ENCODE measurements at regions not wholly inside any gene's neighbourhood (a gene's known extent, or its start where the extent isn't known, plus 50 kb on each side); places are given as distances from the start of the nearest gene placed in this dataset.

DNA sequence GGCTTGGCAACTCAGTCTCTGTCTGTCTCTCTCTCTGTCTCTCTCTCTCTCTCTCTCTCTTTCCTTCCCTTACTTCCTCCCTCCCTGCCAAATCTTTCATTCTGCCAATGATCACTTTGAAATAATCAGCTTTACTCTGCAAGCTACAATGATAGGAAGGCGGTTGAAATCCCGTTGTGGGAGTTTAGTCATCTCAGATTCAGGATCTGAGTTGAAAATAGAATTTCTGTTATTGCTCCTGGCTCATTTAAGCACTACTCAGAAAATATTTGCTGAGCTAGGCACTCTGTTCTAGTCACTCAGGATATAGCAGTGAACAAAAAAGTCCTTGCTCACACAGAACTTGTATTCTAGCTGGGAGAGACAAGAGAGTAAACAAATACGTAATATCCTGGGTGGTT lies 56.3 kb upstream of the DCTD start (continued):
- TF ChIP-seq, protein P1, sequence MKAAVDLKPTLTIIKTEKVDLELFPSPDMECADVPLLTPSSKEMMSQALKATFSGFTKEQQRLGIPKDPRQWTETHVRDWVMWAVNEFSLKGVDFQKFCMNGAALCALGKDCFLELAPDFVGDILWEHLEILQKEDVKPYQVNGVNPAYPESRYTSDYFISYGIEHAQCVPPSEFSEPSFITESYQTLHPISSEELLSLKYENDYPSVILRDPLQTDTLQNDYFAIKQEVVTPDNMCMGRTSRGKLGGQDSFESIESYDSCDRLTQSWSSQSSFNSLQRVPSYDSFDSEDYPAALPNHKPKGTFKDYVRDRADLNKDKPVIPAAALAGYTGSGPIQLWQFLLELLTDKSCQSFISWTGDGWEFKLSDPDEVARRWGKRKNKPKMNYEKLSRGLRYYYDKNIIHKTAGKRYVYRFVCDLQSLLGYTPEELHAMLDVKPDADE (IDR thresholded peaks at IDR 0.05), result no peak
- TF ChIP-seq NANOG (IDR thresholded peaks at IDR 0.05; ENCODE audit: borderline replicate concordance) (no peak), EZH2phosphoT487 (IDR thresholded peaks at IDR 0.05; ENCODE audit: unreplicated experiment) (no peak), CREB1 (CRISPR knock-in tag; IDR thresholded peaks at IDR 0.05; ENCODE audit: low read depth) (no peak)

DNA sequence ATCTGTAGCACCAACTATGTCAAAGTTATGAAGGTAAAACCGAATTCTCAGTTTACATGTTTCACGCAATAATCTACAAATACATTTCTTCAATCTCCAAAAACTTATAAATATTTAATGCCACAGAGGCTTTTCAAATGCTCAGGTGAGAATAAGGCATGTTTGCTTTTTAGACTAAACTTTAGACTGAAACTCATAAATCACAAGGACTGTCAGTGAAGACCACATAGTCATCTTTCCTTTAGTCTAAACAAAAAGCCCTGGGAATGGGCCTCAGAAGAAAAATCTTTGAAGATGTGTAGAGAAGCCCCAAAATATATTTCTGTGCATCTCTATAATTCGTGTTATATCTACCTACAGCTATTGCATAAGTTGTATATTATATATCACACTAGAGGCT lies 54.5 kb upstream of the DCTD start:
- TF ChIP-seq POLR2AphosphoS5 (IDR thresholded peaks at IDR 0.05; ENCODE audit: low read depth) (no peak), EZH2 (IDR thresholded peaks at IDR 0.05; ENCODE audit: low read depth, unreplicated experiment) (no peak), CREB1 (CRISPR knock-in tag; IDR thresholded peaks at IDR 0.05; ENCODE audit: low read depth) (no peak), STAT1 (IDR thresholded peaks at IDR 0.05; ENCODE audit: unreplicated experiment) (no peak), JUNB (IDR thresholded peaks at IDR 0.05; ENCODE audit: unreplicated experiment) (no peak), EZH2phosphoT487 (IDR thresholded peaks at IDR 0.05; ENCODE audit: unreplicated experiment) (no peak), NANOG (IDR thresholded peaks at IDR 0.05; ENCODE audit: borderline replicate concordance) (no peak), ZNF114 (CRISPR knock-in tag; IDR thresholded peaks at IDR 0.05) (no peak)
- TF ChIP-seq, protein P2, sequence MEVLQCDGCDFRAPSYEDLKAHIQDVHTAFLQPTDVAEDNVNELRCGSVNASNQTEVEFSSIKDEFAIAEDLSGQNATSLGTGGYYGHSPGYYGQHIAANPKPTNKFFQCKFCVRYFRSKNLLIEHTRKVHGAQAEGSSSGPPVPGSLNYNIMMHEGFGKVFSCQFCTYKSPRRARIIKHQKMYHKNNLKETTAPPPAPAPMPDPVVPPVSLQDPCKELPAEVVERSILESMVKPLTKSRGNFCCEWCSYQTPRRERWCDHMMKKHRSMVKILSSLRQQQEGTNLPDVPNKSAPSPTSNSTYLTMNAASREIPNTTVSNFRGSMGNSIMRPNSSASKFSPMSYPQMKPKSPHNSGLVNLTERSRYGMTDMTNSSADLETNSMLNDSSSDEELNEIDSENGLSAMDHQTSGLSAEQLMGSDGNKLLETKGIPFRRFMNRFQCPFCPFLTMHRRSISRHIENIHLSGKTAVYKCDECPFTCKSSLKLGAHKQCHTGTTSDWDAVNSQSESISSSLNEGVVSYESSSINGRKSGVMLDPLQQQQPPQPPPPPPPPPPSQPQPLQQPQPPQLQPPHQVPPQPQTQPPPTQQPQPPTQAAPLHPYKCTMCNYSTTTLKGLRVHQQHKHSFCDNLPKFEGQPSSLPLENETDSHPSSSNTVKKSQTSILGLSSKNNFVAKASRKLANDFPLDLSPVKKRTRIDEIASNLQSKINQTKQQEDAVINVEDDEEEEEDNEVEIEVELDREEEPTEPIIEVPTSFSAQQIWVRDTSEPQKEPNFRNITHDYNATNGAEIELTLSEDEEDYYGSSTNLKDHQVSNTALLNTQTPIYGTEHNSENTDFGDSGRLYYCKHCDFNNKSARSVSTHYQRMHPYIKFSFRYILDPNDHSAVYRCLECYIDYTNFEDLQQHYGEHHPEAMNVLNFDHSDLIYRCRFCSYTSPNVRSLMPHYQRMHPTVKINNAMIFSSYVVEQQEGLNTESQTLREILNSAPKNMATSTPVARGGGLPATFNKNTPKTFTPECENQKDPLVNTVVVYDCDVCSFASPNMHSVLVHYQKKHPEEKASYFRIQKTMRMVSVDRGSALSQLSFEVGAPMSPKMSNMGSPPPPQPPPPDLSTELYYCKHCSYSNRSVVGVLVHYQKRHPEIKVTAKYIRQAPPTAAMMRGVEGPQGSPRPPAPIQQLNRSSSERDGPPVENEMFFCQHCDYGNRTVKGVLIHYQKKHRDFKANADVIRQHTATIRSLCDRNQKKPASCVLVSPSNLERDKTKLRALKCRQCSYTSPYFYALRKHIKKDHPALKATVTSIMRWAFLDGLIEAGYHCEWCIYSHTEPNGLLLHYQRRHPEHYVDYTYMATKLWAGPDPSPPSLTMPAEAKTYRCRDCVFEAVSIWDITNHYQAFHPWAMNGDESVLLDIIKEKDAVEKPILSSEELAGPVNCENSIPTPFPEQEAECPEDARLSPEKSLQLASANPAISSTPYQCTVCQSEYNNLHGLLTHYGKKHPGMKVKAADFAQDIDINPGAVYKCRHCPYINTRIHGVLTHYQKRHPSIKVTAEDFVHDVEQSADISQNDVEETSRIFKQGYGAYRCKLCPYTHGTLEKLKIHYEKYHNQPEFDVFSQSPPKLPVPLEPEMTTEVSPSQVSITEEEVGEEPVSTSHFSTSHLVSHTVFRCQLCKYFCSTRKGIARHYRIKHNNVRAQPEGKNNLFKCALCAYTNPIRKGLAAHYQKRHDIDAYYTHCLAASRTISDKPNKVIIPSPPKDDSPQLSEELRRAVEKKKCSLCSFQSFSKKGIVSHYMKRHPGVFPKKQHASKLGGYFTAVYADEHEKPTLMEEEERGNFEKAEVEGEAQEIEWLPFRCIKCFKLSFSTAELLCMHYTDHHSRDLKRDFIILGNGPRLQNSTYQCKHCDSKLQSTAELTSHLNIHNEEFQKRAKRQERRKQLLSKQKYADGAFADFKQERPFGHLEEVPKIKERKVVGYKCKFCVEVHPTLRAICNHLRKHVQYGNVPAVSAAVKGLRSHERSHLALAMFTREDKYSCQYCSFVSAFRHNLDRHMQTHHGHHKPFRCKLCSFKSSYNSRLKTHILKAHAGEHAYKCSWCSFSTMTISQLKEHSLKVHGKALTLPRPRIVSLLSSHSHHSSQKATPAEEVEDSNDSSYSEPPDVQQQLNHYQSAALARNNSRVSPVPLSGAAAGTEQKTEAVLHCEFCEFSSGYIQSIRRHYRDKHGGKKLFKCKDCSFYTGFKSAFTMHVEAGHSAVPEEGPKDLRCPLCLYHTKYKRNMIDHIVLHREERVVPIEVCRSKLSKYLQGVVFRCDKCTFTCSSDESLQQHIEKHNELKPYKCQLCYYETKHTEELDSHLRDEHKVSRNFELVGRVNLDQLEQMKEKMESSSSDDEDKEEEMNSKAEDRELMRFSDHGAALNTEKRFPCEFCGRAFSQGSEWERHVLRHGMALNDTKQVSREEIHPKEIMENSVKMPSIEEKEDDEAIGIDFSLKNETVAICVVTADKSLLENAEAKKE (CRISPR knock-in tag; IDR thresholded peaks at IDR 0.05), result no peak
- TF ChIP-seq, protein P3, sequence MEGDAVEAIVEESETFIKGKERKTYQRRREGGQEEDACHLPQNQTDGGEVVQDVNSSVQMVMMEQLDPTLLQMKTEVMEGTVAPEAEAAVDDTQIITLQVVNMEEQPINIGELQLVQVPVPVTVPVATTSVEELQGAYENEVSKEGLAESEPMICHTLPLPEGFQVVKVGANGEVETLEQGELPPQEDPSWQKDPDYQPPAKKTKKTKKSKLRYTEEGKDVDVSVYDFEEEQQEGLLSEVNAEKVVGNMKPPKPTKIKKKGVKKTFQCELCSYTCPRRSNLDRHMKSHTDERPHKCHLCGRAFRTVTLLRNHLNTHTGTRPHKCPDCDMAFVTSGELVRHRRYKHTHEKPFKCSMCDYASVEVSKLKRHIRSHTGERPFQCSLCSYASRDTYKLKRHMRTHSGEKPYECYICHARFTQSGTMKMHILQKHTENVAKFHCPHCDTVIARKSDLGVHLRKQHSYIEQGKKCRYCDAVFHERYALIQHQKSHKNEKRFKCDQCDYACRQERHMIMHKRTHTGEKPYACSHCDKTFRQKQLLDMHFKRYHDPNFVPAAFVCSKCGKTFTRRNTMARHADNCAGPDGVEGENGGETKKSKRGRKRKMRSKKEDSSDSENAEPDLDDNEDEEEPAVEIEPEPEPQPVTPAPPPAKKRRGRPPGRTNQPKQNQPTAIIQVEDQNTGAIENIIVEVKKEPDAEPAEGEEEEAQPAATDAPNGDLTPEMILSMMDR (conservative IDR thresholded peaks at IDR 0.05; ENCODE audit: low read depth in 2 of 2), result no peak
- TF ChIP-seq, protein P1 (IDR thresholded peaks at IDR 0.05), result no peak
- Mint-ChIP-seq H3K4me3 (no peak overlapping the region), H3K9me3 (no peaks in the 10 kb centered on the region), H3K4me1 (peaks cover 11% of the 10 kb centered on the region; the same call in 2 of the 3 replicates), H3K36me3 (ENCODE audit: low read depth) (no peaks in the 10 kb centered on the region), H3K27me3 (ENCODE audit: insufficient read depth, low read depth, poor library complexity) (peaks cover 5% of the 10 kb centered on the region), H3K27ac (no peak overlapping the region)
- H3K36me3 ChIP-seq (ENCODE audit: insufficient read depth), result no peaks in the 10 kb centered on the region
- no peak overlapping the region for H2AFZ ChIP-seq
- H3K79me2 ChIP-seq (replicated peaks; ENCODE audit: insufficient read depth), result no peaks in the 10 kb centered on the region
- H3K4me2 ChIP-seq, result no peak overlapping the region
- no peak overlapping the region for H3K27ac ChIP-seq (ENCODE audit: low read depth)
- H3K4me3 ChIP-seq, result no peak overlapping the region
- H4K20me1 ChIP-seq (replicated peaks; ENCODE audit: insufficient read depth), result no peaks in the 10 kb centered on the region
- H3F3A ChIP-seq (replicated peaks; ENCODE audit: low read depth), result no peaks in the 10 kb centered on the region
- peaks cover 8% of the 10 kb centered on the region; the same call in 1 of the 2 replicates for H3K4me1 ChIP-seq (ENCODE audit: insufficient read depth)
- ATAC-seq (no peak), DNase-seq (ENCODE audit: low spot score) (no peak)
- peaks cover 9% of the 10 kb centered on the region for H3K9me2 ChIP-seq (ENCODE audit: insufficient read depth)
- H3K27me3 ChIP-seq (ENCODE audit: insufficient read depth), result no peaks in the 10 kb centered on the region
